HEK293 (cell line): ENCODE measurements at regions not wholly inside any gene's neighbourhood (a gene's known extent, or its start where the extent isn't known, plus 50 kb on each side); places are given as distances from the start of the nearest gene placed in this dataset.

Source experiments
- KLF9 ChIP-seq: fragments of 450-650 bp; formaldehyde crosslinking; IDR thresholded peaks from 2 replicates; pipeline ENCODE4 v1.5.1; 2016; ENCODE audit warnings: missing biosample characterization, missing genetic modification characterization, low read depth
- ZBTB1 ChIP-seq: fragments of 450-650 bp; formaldehyde crosslinking; IDR thresholded peaks from 2 replicates; pipeline ENCODE4 v1.5.1; 2016; ENCODE audit warnings: missing biosample characterization, missing genetic modification characterization
- ZBTB21 ChIP-seq: fragments of 450-650 bp; formaldehyde crosslinking; IDR thresholded peaks from 2 replicates; pipeline ENCODE4 v1.5.1; 2017; ENCODE audit warnings: missing biosample characterization, missing genetic modification characterization
- ZNF121 ChIP-seq: fragments of 450-650 bp; formaldehyde crosslinking; IDR thresholded peaks from 2 replicates; pipeline ENCODE4 v1.5.1; 2016; ENCODE audit warnings: missing biosample characterization, missing genetic modification characterization
- ZNF23 ChIP-seq: fragments of 450-650 bp; formaldehyde crosslinking; IDR thresholded peaks from 2 replicates; pipeline ENCODE4 v1.5.1; 2016; ENCODE audit warnings: missing biosample characterization, missing genetic modification characterization, borderline replicate concordance
- ZNF24 ChIP-seq: fragments of 450-650 bp; formaldehyde crosslinking; IDR thresholded peaks from 2 replicates; pipeline ENCODE4 v1.5.1; 2016; ENCODE audit warnings: missing biosample characterization, missing genetic modification characterization
- ZNF292 ChIP-seq: fragments of 450-650 bp; formaldehyde crosslinking; IDR thresholded peaks from 2 replicates; pipeline ENCODE4 v1.5.1; 2016; ENCODE audit warnings: low read depth, missing biosample characterization, missing genetic modification characterization, borderline replicate concordance
- TF ChIP-seq, protein P1 (sequence below): fragments of 450-650 bp; formaldehyde crosslinking; IDR thresholded peaks from 2 replicates; pipeline ENCODE4 v1.5.1; 2016; ENCODE audit warnings: missing biosample characterization, missing genetic modification characterization
- TF ChIP-seq, protein P2 (sequence below): fragments of 450-650 bp; formaldehyde crosslinking; IDR thresholded peaks from 2 replicates; pipeline ENCODE4 v1.5.1; 2016; ENCODE audit warnings: missing biosample characterization, missing genetic modification characterization

DNA sequence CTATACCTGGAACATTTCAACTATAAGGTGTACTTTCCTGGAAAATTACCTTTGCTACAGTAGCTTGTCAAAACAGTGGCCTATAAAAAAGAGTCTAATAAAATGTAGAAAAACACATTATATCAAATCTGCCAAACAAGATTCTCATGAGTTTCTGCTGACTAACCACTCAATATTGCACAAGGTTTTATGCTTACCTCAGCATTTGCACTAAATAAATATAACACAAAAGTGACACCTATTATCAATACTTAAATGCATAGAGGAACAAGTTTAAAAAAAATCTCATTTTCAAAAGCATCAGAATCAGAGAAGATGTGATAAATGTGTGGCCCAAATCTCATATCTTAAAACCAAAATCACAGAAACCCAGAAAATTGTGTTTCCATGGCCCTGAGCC is 281.4 kb downstream of the RSL24D1 start:
- TF ChIP-seq, protein P1, sequence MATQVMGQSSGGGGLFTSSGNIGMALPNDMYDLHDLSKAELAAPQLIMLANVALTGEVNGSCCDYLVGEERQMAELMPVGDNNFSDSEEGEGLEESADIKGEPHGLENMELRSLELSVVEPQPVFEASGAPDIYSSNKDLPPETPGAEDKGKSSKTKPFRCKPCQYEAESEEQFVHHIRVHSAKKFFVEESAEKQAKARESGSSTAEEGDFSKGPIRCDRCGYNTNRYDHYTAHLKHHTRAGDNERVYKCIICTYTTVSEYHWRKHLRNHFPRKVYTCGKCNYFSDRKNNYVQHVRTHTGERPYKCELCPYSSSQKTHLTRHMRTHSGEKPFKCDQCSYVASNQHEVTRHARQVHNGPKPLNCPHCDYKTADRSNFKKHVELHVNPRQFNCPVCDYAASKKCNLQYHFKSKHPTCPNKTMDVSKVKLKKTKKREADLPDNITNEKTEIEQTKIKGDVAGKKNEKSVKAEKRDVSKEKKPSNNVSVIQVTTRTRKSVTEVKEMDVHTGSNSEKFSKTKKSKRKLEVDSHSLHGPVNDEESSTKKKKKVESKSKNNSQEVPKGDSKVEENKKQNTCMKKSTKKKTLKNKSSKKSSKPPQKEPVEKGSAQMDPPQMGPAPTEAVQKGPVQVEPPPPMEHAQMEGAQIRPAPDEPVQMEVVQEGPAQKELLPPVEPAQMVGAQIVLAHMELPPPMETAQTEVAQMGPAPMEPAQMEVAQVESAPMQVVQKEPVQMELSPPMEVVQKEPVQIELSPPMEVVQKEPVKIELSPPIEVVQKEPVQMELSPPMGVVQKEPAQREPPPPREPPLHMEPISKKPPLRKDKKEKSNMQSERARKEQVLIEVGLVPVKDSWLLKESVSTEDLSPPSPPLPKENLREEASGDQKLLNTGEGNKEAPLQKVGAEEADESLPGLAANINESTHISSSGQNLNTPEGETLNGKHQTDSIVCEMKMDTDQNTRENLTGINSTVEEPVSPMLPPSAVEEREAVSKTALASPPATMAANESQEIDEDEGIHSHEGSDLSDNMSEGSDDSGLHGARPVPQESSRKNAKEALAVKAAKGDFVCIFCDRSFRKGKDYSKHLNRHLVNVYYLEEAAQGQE (tag by site-specific recombination), result no peak
- TF ChIP-seq ZBTB21 (tag by site-specific recombination) (no peak), ZNF23 (tag by site-specific recombination) (no peak), KLF9 (tag by site-specific recombination) (no peak), ZNF292 (tag by site-specific recombination) (no peak), ZNF24 (tag by site-specific recombination) (no peak), ZBTB1 (tag by site-specific recombination) (no peak), ZNF121 (tag by site-specific recombination) (no peak)
- TF ChIP-seq, protein P2, sequence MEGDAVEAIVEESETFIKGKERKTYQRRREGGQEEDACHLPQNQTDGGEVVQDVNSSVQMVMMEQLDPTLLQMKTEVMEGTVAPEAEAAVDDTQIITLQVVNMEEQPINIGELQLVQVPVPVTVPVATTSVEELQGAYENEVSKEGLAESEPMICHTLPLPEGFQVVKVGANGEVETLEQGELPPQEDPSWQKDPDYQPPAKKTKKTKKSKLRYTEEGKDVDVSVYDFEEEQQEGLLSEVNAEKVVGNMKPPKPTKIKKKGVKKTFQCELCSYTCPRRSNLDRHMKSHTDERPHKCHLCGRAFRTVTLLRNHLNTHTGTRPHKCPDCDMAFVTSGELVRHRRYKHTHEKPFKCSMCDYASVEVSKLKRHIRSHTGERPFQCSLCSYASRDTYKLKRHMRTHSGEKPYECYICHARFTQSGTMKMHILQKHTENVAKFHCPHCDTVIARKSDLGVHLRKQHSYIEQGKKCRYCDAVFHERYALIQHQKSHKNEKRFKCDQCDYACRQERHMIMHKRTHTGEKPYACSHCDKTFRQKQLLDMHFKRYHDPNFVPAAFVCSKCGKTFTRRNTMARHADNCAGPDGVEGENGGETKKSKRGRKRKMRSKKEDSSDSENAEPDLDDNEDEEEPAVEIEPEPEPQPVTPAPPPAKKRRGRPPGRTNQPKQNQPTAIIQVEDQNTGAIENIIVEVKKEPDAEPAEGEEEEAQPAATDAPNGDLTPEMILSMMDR (tag by site-specific recombination), result no peak
